HG03039 (cell line): ENCODE measurements at regions not wholly inside any gene's neighbourhood (a gene's known extent, or its start where the extent isn't known, plus 50 kb on each side); places are given as distances from the start of the nearest gene placed in this dataset.
A peak's percentile ranks its signal among the peaks of the same experiment; 100 is the strongest.

Experiments
- ATAC-seq: cut with Tn5 transposase; IDR thresholded peaks from one replicate; pipeline ENCODE4 v1.9.1; 2021; ENCODE audit warnings: mild to moderate bottlenecking, moderate library complexity; ENCODE audit not compliant: unreplicated experiment

- peak; percentile 33 for ATAC-seq
Observed at GRCh38 chr17:81345228-81346089, 49.8 kb upstream of the BAHCC1 start.
